Natural killer cell (primary cell): ENCODE measurements at regions not wholly inside any gene's neighbourhood (a gene's known extent, or its start where the extent isn't known, plus 50 kb on each side); places are given as distances from the start of the nearest gene placed in this dataset.

Source experiments
- ATAC-seq, 3 donors: fragments of 150-1000 bp in 2 of 3; fragments of 200-7000 bp in 1 of 3; cut with Tn5 transposase; 1 replicate in 1 of 3; 2 replicates in 2 of 3; pipeline ENCODE4 v1.10.0; 2021; ENCODE audit warnings: mild to moderate bottlenecking in 2 of 3, moderate library complexity in 2 of 3
- DNase-seq, 2 donors: peaks; one replicate each; pipeline versions ENCODE4 v3.0.0 to v3.0.0-alpha.2; 2013 to 2021; ENCODE audit warnings: mixed read lengths in 1 of 2
- H3K27ac ChIP-seq: one replicate; pipeline ENCODE4 v1.5.1; 2013; ENCODE audit warnings: mild to moderate bottlenecking, low read length
- H3K27me3 ChIP-seq: one replicate; pipeline ENCODE4 v1.6.1; 2013; ENCODE audit warnings: low read length; ENCODE audit not compliant: control insufficient read depth, insufficient read depth
- H3K36me3 ChIP-seq: one replicate; pipeline ENCODE4 v1.6.1; 2013; ENCODE audit warnings: low read length; ENCODE audit not compliant: control insufficient read depth, insufficient read depth
- H3K4me1 ChIP-seq: one replicate; pipeline ENCODE4 v1.6.1; 2013; ENCODE audit warnings: low read length; ENCODE audit not compliant: control insufficient read depth, insufficient read depth
- H3K4me3 ChIP-seq: one replicate; pipeline ENCODE4 v1.5.1; 2013; ENCODE audit warnings: low read length
- H3K9me3 ChIP-seq: one replicate; pipeline ENCODE4 v1.6.1; 2013; ENCODE audit warnings: low read length; ENCODE audit not compliant: control insufficient read depth, insufficient read depth
- H3K27ac Mint-ChIP-seq, 2 donors: one replicate each; pipeline ENCODE4 v1.8.0; 2022; ENCODE audit warnings: mild to moderate bottlenecking in 2 of 2, mixed read lengths in 2 of 2, moderate library complexity in 1 of 2
- H3K27me3 Mint-ChIP-seq, 2 donors: one replicate each; pipeline ENCODE4 v1.8.0; 2022; ENCODE audit warnings: low read depth in 2 of 2, mixed read lengths in 2 of 2
- H3K36me3 Mint-ChIP-seq: one replicate; pipeline ENCODE4 v1.8.0; 2022; ENCODE audit warnings: mixed read lengths
- H3K4me1 Mint-ChIP-seq, 2 donors: one replicate each; pipeline ENCODE4 v1.8.0; 2022; ENCODE audit warnings: mixed read lengths in 2 of 2
- H3K4me3 Mint-ChIP-seq: one replicate; pipeline ENCODE4 v1.8.0; 2022; ENCODE audit warnings: mild to moderate bottlenecking, moderate library complexity, mixed read lengths
- H3K9me3 Mint-ChIP-seq, 2 donors: one replicate each; pipeline ENCODE4 v1.8.0; 2022; ENCODE audit warnings: mixed read lengths in 2 of 2
- WGBS: methylation state at CpG from one replicate; pipeline ENCODE4 v1.1.7; 2013; ENCODE audit warnings: missing lambda C conversion rate; ENCODE audit not compliant: insufficient coverage; 5-methylcytosine and 5-hydroxymethylcytosine counted together
- intact Hi-C: fragments of 100-400 bp; cut with micrococcal nuclease; formaldehyde crosslinking; loops from one replicate; pipeline ENCODE4 v1.14.2; 2022
- TF ChIP-seq, protein P1 (sequence below): fragments of 200-600 bp; IDR thresholded peaks from one replicate; pipeline ENCODE4 v1.8.0; 2022; ENCODE audit warnings: antibody characterized with exemption

DNA sequence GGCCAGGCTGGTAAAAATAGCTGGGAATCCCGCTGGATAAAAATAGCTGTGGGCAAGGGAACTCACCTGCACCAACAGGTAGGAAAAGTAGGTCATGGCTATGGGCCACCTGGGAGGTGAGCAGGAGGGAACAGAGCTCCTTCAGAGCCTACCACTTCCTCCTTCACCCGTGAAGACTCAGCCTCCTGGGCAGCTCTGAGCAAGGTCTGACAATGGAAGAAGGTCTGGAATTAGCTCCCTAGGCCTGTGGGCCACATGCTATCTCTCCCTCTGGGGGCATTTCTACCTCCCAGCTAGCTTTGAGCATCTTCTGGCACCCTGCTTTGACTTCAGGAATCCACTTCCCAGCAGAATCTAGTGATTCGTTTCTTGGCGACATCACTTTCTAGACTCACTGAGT, 153.9 kb downstream of the MRPL14 start:
- H3K9me3 ChIP-seq = peaks cover 4% of the 10 kb centered on the region
- intact Hi-C loops = no loop called here
- Mint-ChIP-seq H3K36me3 (no peaks in the 10 kb centered on the region), H3K27me3 (peaks cover 16 to 47% of the 10 kb centered on the region in 2 donors), H3K9me3 (no peaks in the 10 kb centered on the region), H3K27ac (no peak overlapping the region), H3K4me3 (no peak overlapping the region), H3K4me1 (peaks cover 12 to 13% of the 10 kb centered on the region in 2 donors)
- H3K4me3 ChIP-seq = no peak overlapping the region
- peaks cover 6% of the 10 kb centered on the region for H3K27me3 ChIP-seq
- DNase-seq = no peak
- no peak for ATAC-seq
- H3K4me1 ChIP-seq = peaks cover 12% of the 10 kb centered on the region
- 69% methylated on average over 2 of the region's 4 CpGs for WGBS
- TF ChIP-seq, protein P1, sequence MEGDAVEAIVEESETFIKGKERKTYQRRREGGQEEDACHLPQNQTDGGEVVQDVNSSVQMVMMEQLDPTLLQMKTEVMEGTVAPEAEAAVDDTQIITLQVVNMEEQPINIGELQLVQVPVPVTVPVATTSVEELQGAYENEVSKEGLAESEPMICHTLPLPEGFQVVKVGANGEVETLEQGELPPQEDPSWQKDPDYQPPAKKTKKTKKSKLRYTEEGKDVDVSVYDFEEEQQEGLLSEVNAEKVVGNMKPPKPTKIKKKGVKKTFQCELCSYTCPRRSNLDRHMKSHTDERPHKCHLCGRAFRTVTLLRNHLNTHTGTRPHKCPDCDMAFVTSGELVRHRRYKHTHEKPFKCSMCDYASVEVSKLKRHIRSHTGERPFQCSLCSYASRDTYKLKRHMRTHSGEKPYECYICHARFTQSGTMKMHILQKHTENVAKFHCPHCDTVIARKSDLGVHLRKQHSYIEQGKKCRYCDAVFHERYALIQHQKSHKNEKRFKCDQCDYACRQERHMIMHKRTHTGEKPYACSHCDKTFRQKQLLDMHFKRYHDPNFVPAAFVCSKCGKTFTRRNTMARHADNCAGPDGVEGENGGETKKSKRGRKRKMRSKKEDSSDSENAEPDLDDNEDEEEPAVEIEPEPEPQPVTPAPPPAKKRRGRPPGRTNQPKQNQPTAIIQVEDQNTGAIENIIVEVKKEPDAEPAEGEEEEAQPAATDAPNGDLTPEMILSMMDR = no peak
- no peak overlapping the region for H3K27ac ChIP-seq
- no peaks in the 10 kb centered on the region for H3K36me3 ChIP-seq

DNA sequence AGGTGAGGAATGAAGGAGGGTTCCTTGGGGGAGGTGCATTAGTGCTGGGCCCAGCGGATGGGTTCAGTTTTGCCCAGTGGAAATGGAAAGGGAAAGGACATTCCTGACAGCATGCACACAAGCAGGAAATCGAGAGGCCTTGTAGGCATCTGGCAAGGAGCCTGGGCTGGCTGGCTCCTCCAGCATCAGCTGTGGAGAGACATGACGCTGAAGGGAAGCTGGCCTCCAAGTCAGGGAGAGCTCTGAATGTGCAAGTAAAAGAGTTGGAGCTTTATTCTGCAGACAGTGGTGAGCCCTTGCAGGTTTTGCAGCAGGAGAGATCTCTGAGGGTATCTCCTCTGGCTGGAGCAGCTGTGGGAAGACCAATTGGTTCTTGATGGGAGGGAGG, 154.3 kb downstream of the MRPL14 start:
- H3K9me3 Mint-ChIP-seq = no peaks in the 10 kb centered on the region
- H3K27ac ChIP-seq = no peak overlapping the region
- H3K9me3 ChIP-seq = peaks cover 4% of the 10 kb centered on the region
- 67% methylated on average over 3 of the region's 3 CpGs for WGBS
- no peaks in the 10 kb centered on the region for H3K36me3 ChIP-seq
- ATAC-seq (no peak), DNase-seq (no peak)
- H3K27me3 ChIP-seq = peaks cover 6% of the 10 kb centered on the region
- H3K27me3 Mint-ChIP-seq = peaks cover 14 to 47% of the 10 kb centered on the region in 2 donors
- no peak overlapping the region for H3K4me3 ChIP-seq
- intact Hi-C loops = no loop called here
- peaks cover 8% of the 10 kb centered on the region for H3K4me1 ChIP-seq
- H3K36me3 Mint-ChIP-seq = no peaks in the 10 kb centered on the region
- TF ChIP-seq, protein P1 = no peak
- H3K4me3 Mint-ChIP-seq = no peak overlapping the region
- no peak overlapping the region for H3K27ac Mint-ChIP-seq
- H3K4me1 Mint-ChIP-seq = peaks cover 9% of the 10 kb centered on the region in 2 donors

DNA sequence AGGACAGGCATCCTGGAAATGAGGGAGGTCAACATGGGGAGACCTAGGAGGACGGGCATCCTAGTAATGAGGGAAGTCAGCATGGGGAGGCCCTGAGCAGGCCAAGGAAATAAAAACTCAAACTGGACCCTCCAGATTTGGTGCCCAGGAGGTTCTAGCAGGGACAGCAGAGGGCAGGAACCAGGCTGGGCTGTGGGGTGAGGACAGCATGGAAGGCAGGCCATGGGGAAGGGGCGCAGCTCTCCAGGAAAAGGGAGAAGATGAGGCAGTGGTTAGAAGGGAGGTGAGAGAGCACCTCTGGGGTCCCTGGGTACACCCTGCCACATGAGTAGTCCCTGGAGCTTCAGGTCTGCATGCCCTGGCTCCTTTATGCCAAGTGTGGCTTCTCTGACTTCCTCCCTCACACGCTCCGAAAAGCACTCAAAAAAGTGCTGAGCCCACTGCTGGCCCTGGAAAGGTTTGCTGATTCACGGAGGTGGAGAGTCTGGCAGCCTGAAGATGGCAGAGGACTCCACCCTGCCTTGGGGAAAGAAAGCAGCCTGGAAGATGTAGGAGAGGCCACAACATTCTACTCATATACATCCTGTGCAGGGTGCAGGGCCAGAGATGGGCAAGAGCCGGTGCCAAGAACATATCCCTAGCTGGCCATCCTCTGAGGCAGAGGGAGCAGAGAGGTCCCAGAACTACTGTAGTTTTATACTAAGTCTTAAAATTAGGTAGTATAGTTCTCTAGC, 154.9 kb downstream of the MRPL14 start:
- Mint-ChIP-seq H3K4me3 (no peak overlapping the region), H3K36me3 (no peaks in the 10 kb centered on the region), H3K4me1 (peaks cover 3 to 4% of the 10 kb centered on the region in 2 donors), H3K27me3 (peaks cover 11 to 41% of the 10 kb centered on the region in 2 donors), H3K9me3 (no peaks in the 10 kb centered on the region), H3K27ac (no peak overlapping the region)
- Histone ChIP-seq H3K9me3 (peaks cover 4% of the 10 kb centered on the region), H3K36me3 (no peaks in the 10 kb centered on the region), H3K4me1 (peaks cover 2% of the 10 kb centered on the region), H3K27me3 (peaks cover 6% of the 10 kb centered on the region), H3K4me3 (no peak overlapping the region), H3K27ac (no peak overlapping the region)
- DNase-seq (no peak), ATAC-seq (no peak)
- intact Hi-C loops = no loop called here
- TF ChIP-seq, protein P1 = no peak
- WGBS = 80% methylated on average over 6 of the region's 6 CpGs

DNA sequence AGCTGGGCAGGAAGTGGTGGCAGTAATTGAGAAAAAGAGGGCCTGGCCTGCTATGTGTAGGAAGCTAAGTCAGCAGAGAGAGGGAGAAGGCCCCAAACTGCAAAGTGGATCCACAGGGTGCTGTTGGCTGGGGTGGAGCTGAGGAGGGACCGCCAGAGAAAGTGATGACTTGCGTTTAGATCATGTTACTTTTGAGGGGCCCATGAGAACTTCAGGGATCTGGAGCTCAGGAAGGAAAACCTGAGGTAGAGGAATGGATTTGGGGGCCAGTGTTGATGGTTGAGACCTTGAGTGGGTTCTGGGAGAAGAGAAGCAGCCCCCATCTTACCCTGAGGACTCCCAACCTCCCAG, 155.5 kb downstream of the MRPL14 start:
- Mint-ChIP-seq H3K27ac (no peak overlapping the region), H3K27me3 (peaks cover 11 to 35% of the 10 kb centered on the region in 2 donors), H3K4me1 (no peaks in the 10 kb centered on the region), H3K36me3 (no peaks in the 10 kb centered on the region), H3K9me3 (no peaks in the 10 kb centered on the region), H3K4me3 (no peak overlapping the region)
- ATAC-seq (no peak), DNase-seq (no peak)
- TF ChIP-seq, protein P1 = no peak
- peaks cover 6% of the 10 kb centered on the region for H3K27me3 ChIP-seq
- no peaks in the 10 kb centered on the region for H3K36me3 ChIP-seq
- intact Hi-C loops = no loop called here
- H3K27ac ChIP-seq = no peak overlapping the region
- peaks cover 4% of the 10 kb centered on the region for H3K9me3 ChIP-seq
- no peak overlapping the region for H3K4me3 ChIP-seq
- WGBS = 73% methylated on average over 2 of the region's 2 CpGs
- no peaks in the 10 kb centered on the region for H3K4me1 ChIP-seq
